T-helper 2 cell treated with Interferon-gamma antibody and Interleukin-4, amounts not matched to agents 5 μg/mL and 100 μg/mL, for 36 hours (primary cell): ENCODE measurements at regions not wholly inside any gene's neighbourhood (a gene's known extent, or its start where the extent isn't known, plus 50 kb on each side); places are given as distances from the start of the nearest gene placed in this dataset.
"Not testable (repeated sequence)": the region's sequence is repeated elsewhere in the genome, so short reads cannot be mapped to it uniquely, and the experiment has no call there.

Experiments
- DNase-seq: peaks from one replicate; pipeline ENCODE4 v3.0.0; 2021; ENCODE audit warnings: low spot score
- H3K27ac Mint-ChIP-seq: one replicate; pipeline ENCODE4 v1.8.0; 2021; ENCODE audit warnings: mild to moderate bottlenecking, mixed read lengths
- H3K27me3 Mint-ChIP-seq: one replicate; pipeline ENCODE4 v1.8.0; 2021; ENCODE audit warnings: low read depth, mixed read lengths
- H3K36me3 Mint-ChIP-seq: one replicate; pipeline ENCODE4 v1.8.0; 2021; ENCODE audit warnings: low read depth, mixed read lengths
- H3K4me1 Mint-ChIP-seq: one replicate; pipeline ENCODE4 v1.8.0; 2021; ENCODE audit warnings: low read depth, mixed read lengths
- H3K4me3 Mint-ChIP-seq: one replicate; pipeline ENCODE4 v1.8.0; 2022; ENCODE audit warnings: mild to moderate bottlenecking, moderate library complexity, mixed read lengths
- H3K9me3 Mint-ChIP-seq: one replicate; pipeline ENCODE4 v1.8.0; 2021; ENCODE audit warnings: mixed read lengths

- Mint-ChIP-seq H3K4me3 (no peak overlapping the region), H3K27ac (no peak overlapping the region), H3K27me3 (peaks cover 56% of the 10 kb centered on the region), H3K9me3 (no peaks in the 10 kb centered on the region), H3K36me3 (no peaks in the 10 kb centered on the region), H3K4me1 (peaks cover 3% of the 10 kb centered on the region)
- peak; percentile 12 for DNase-seq
Observed at GRCh38 chr2:58350484-58350883, 109.4 kb upstream of the FANCL start.

DNA sequence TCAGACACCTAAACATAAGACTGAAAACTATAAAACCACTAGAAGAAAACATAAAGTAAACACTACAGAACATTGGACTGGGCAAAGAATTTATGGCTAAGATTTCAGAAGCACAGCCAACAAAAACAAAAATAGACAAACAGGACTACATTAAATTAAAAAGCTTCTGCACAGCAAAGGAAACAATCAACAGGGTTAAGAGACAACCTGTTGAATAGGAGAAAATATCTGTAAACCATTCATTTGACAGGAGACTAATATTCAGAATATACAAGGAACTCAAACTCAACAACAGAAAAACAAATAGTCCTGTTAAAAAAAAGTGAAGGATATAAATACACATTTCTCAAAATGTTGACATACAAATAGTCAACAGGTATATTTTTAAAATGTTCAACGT, 106.7 kb upstream of the FANCL start:
- peaks cover 6% of the 10 kb centered on the region for H3K9me3 Mint-ChIP-seq

DNA sequence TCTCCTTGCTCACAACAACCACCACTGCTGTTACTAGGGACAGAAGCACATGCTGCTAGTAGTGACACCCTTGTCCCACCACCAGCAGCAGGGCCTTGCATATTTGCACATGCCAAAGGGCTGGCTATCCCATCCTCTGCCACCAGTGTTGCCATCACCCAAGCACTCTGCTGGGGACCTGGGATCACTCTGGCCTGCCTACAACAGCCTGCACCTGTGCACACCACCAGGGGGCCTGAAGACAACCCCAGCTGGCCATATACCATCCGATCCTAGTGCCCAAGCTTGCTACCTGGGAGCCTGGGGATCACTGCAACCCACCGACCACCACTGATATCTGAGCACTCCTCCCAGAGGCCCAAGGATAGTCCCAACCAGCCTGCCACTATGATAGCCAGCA, 99.9 kb upstream of the FANCL start:
- no peak overlapping the region for H3K27ac Mint-ChIP-seq
- H3K4me3 Mint-ChIP-seq: no peak overlapping the region
- H3K36me3 Mint-ChIP-seq: no peaks in the 10 kb centered on the region
- peaks cover 25% of the 10 kb centered on the region for H3K27me3 Mint-ChIP-seq
- DNase-seq: no peak
- no peaks in the 10 kb centered on the region for H3K4me1 Mint-ChIP-seq
- H3K9me3 Mint-ChIP-seq: peaks cover 18% of the 10 kb centered on the region

More for the DNA sequence above, 106.7 kb upstream of the FANCL start:
- H3K27ac Mint-ChIP-seq: no peak overlapping the region
- peaks cover 3% of the 10 kb centered on the region for H3K4me1 Mint-ChIP-seq
- H3K4me3 Mint-ChIP-seq: no peak overlapping the region
- H3K36me3 Mint-ChIP-seq: no peaks in the 10 kb centered on the region
- H3K27me3 Mint-ChIP-seq: peaks cover 49% of the 10 kb centered on the region
- DNase-seq: no peak

DNA sequence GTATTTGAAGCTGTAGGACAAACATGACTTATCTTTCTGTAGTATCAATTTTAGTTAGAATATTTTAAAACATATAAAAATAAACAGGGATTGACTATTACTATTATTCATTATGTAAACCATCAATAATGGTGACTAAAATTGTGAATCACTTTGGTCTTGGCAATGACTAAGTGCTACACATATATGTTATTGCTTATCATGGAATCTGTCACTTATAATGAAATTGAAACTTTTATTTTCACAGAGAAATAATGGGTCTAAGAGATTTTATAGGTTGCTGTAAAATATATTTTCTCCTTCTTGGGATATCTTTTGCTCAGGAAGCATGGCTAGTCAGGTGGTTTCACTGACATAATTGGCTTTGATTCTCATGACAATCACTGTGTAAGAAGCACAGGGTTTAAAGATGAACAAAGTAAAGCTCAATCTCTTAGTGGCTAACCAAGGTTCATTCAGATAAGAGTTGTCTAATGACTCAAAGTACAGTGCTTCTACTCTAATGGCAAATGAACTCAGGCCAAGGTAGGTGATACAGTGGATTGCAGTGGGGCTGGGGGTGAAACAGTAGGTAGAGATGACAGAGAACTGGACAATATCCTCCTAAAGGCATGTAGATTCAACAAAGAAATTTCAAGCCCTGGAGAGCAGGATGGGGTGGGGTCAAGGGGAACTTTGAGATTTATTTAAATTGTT, 98.6 kb upstream of the FANCL start:
- Mint-ChIP-seq H3K4me1 (no peaks in the 10 kb centered on the region), H3K27me3 (peaks cover 25% of the 10 kb centered on the region), H3K4me3 (no peak overlapping the region), H3K36me3 (no peaks in the 10 kb centered on the region), H3K27ac (no peak overlapping the region), H3K9me3 (peaks cover 18% of the 10 kb centered on the region)
- no peak for DNase-seq

DNA sequence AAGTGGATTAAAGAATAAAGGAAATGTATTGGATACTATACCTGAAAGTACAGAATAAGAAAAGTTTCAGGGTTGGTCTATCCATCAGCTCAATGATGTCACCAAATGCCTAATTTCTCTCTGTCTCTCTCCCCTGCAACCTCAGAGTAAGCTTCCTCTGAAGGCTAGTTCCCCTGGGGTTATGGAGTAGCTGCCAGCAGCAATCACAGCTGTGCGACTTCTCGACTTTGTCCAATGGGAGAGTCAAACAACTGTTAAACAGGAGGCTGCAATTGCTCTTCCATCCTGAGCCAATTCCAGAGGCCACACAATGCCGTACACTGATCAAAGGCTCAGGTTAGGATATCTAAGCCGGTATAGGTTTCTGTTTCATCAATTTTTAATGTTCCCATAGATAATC, 95.3 kb upstream of the FANCL start:
- Mint-ChIP-seq H3K4me1 (no peaks in the 10 kb centered on the region), H3K27me3 (peaks cover 5% of the 10 kb centered on the region), H3K36me3 (no peaks in the 10 kb centered on the region), H3K9me3 (no peaks in the 10 kb centered on the region), H3K27ac (no peak overlapping the region), H3K4me3 (no peak overlapping the region)
- no peak for DNase-seq

- H3K36me3 Mint-ChIP-seq: no peaks in the 10 kb centered on the region
- H3K27me3 Mint-ChIP-seq: peaks cover 5% of the 10 kb centered on the region
- no peaks in the 10 kb centered on the region for H3K9me3 Mint-ChIP-seq
- DNase-seq: no peak
- H3K27ac Mint-ChIP-seq: no peak overlapping the region
- no peak overlapping the region for H3K4me3 Mint-ChIP-seq
- no peaks in the 10 kb centered on the region for H3K4me1 Mint-ChIP-seq
Observed at GRCh38 chr2:58334414-58334813, 93.3 kb upstream of the FANCL start.

DNA sequence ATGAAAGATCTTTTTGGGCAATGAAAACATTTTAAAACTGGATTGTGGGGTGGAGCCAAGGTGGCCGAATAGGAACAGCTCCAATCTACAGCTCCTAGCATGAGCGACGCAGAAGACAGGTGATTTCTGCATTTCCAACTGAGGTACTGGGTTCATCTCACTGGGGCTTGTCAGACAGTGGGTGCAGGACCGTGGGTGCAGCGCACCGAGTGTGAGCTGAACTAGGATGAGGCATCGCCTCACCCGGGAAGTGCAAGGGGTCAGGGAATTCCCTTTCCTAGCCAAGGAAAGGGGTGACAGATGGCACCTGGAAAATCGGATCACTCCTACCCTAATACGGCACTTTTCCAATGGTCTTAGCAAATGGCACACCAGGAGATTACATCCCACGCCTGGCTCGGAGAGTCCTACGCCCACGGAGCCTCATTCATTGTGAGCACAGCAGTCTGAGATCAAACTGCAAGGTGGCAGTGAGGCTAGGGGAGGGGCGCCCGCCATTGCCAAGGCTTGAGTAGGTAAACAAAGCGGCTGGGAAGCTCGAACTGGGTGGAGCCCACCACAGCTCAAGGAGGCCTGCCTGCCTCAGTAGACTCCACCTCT, 84.3 kb upstream of the FANCL start:
- not testable (repeated sequence) for H3K27ac Mint-ChIP-seq, DNase-seq, H3K9me3 Mint-ChIP-seq, H3K4me3 Mint-ChIP-seq, H3K36me3 Mint-ChIP-seq, H3K4me1 Mint-ChIP-seq, H3K27me3 Mint-ChIP-seq

DNA sequence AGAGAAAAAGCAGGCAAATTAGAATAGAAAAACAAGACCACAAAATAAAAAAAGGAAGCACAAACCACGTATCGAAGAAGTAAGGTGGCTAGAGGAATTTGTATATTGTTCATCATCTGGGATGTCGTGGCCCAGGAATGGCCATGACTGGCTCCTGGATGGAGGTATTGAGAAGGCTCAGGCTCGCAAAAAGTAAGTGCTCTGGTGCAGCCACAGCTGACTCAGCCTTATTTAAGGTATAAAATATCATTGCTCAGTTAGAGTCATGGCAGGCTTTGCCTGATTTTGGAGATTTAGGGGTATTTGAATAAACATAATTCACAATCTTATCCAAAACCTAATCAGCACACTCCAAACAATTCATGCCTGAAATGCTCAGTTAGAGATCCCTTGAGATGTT, 78.4 kb upstream of the FANCL start:
- Mint-ChIP-seq H3K27me3 (no peaks in the 10 kb centered on the region), H3K9me3 (no peaks in the 10 kb centered on the region), H3K36me3 (no peaks in the 10 kb centered on the region), H3K4me3 (no peak overlapping the region), H3K4me1 (no peaks in the 10 kb centered on the region), H3K27ac (no peak overlapping the region)
- DNase-seq: no peak

DNA sequence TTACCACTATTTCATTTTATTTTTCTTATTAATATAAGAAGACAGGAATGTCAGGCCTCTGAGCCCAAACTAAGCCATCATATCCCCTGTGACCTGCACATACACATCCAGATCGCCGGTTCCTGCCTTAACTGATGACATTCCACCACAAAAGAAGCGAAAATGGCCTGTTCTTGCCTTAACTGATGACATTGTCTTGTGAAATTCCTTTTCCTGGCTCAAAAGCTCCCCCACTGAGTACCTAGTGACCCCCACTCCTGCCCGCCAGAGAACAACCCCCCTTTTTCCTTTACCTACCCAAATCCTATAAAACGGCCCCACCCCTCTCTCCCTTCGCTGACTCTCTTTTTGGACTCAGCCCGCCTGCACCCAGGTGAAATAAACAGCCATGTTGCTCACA, 77.8 kb upstream of the FANCL start:
- not testable (repeated sequence) for H3K4me1 Mint-ChIP-seq, H3K36me3 Mint-ChIP-seq, DNase-seq, H3K4me3 Mint-ChIP-seq, H3K27me3 Mint-ChIP-seq, H3K9me3 Mint-ChIP-seq, H3K27ac Mint-ChIP-seq

DNA sequence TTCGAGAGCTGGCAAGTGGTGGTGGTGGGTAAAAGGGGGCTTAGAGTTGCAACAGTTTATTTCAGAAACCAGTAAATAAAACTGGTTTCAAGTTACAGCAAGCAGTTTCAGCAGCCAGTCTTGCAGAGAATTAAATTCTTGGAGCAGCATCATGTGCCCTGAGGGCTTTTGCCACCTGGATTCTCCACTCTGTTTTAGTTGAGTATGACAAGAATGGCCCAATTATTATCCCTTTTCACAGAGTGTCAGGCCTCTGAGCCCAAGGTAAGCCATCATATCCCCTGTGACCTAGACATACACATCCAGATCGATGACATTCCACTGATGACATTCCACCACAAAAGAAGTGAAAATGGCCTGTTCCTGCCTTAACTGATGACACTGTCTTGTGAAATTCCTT, 72.8 kb upstream of the FANCL start:
- Mint-ChIP-seq H3K4me1 (no peaks in the 10 kb centered on the region), H3K36me3 (no peaks in the 10 kb centered on the region), H3K4me3 (no peak overlapping the region), H3K27ac (no peak overlapping the region), H3K27me3 (no peaks in the 10 kb centered on the region), H3K9me3 (no peaks in the 10 kb centered on the region)
- no peak for DNase-seq

DNA sequence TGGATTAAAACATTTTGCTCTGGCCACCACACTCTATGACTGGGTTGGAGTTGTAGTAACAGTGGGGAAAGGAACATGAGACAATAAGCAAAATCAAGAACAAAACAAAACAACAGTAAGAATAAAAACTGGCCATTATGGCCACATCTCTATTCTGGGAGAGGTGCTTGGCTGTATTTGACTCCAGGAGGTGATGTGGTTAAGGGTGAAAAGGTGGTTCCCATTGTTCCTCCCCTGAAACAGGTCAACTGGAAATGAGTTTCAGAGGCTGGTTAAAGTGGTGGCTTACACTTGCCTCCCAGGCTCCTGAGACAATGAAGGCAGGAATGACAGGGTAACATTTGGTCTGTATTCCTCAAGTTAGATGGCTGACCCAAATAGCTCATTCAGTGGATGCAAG, 67.3 kb upstream of the FANCL start:
- no peaks in the 10 kb centered on the region for H3K4me1 Mint-ChIP-seq
- DNase-seq: no peak
- no peaks in the 10 kb centered on the region for H3K9me3 Mint-ChIP-seq
- no peak overlapping the region for H3K4me3 Mint-ChIP-seq
- no peaks in the 10 kb centered on the region for H3K27me3 Mint-ChIP-seq
- H3K36me3 Mint-ChIP-seq: no peaks in the 10 kb centered on the region
- H3K27ac Mint-ChIP-seq: no peak overlapping the region

DNA sequence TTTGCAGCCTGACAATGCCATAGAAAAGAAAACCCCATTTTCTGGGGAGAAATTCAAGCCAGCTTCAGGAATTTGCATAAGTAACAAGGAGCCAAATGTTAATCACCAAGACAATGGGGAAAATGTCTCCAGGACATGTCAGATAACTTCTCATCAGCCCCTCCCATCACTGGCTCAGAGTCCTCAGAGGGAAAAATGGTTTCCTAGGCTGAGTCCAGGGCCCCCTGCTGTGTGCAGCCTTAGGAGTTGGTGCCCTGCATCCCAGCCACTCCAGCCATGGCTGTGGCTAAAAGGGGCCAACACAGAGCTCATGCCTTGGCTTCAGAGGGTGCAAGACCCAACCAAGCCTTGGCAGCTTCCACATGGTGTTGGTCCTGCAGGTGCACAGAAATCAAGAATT, 63.7 kb upstream of the FANCL start:
- Mint-ChIP-seq H3K4me3 (no peak overlapping the region), H3K4me1 (no peaks in the 10 kb centered on the region), H3K36me3 (no peaks in the 10 kb centered on the region), H3K27ac (no peak overlapping the region), H3K9me3 (no peaks in the 10 kb centered on the region), H3K27me3 (no peaks in the 10 kb centered on the region)
- no peak for DNase-seq

GRCh38 chr2:58299123-58299522, 58.0 kb upstream of the FANCL start:
- H3K4me3 Mint-ChIP-seq: no peak overlapping the region
- no peak overlapping the region for H3K27ac Mint-ChIP-seq
- no peaks in the 10 kb centered on the region for H3K36me3 Mint-ChIP-seq
- no peaks in the 10 kb centered on the region for H3K4me1 Mint-ChIP-seq
- DNase-seq: no peak
- H3K27me3 Mint-ChIP-seq: no peaks in the 10 kb centered on the region
- no peaks in the 10 kb centered on the region for H3K9me3 Mint-ChIP-seq

DNA sequence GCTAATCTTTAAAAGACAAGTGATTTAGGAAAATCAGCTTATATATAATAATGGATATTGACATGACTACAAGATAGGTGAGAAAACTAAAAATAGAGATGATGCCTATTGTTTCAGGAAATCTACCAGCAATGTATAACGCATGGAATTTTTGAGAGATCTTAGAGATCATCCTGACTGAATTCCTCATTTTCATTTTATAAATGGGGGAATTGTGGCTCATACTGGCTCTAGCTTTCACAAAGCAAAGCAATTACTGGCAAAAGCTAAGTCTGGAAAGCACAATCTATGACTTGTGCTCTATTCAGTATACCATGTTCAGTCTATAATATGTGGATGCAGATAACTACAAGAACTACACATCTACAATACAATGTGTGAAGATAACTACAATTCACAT, 51.9 kb upstream of the FANCL start:
- H3K27me3 Mint-ChIP-seq: no peaks in the 10 kb centered on the region
- no peak overlapping the region for H3K27ac Mint-ChIP-seq
- H3K4me1 Mint-ChIP-seq: no peaks in the 10 kb centered on the region
- no peaks in the 10 kb centered on the region for H3K36me3 Mint-ChIP-seq
- no peaks in the 10 kb centered on the region for H3K9me3 Mint-ChIP-seq
- no peak for DNase-seq
- no peak overlapping the region for H3K4me3 Mint-ChIP-seq
